Trophoblast cell (in vitro differentiated cells and primary cell): ENCODE measurements at regions not wholly inside any gene's neighbourhood (a gene's known extent, or its start where the extent isn't known, plus 50 kb on each side); places are given as distances from the start of the nearest gene placed in this dataset.

Experiments
- DNase-seq, 2 donors: peaks; one replicate each; pipeline ENCODE4 v3.0.0-alpha.2; 2016
- H2AFZ ChIP-seq: 2 replicates; pipeline ENCODE4 v1.6.1; 2013; ENCODE audit warnings: low read length, moderate library complexity, mild to moderate bottlenecking; ENCODE audit not compliant: insufficient read depth, poor library complexity
- H2AK5ac ChIP-seq: 2 replicates; pipeline ENCODE4 v1.6.1; 2013; ENCODE audit warnings: mild to moderate bottlenecking, low read length
- H2BK120ac ChIP-seq: 2 replicates; pipeline ENCODE4 v1.6.1; 2013; ENCODE audit warnings: low read length, mild to moderate bottlenecking, moderate library complexity; ENCODE audit not compliant: insufficient read depth, poor library complexity
- H2BK12ac ChIP-seq: 2 replicates; pipeline ENCODE4 v1.6.1; 2013; ENCODE audit warnings: mild to moderate bottlenecking, low read length, moderate library complexity
- H2BK5ac ChIP-seq: 2 replicates; pipeline ENCODE4 v1.6.1; 2013; ENCODE audit warnings: low read length, low read depth, moderate library complexity, mild to moderate bottlenecking; ENCODE audit not compliant: poor library complexity
- H3K14ac ChIP-seq: 2 replicates; pipeline ENCODE4 v1.6.1; 2013; ENCODE audit warnings: mild to moderate bottlenecking, low read length
- H3K18ac ChIP-seq: 2 replicates; pipeline ENCODE4 v1.6.1; 2013; ENCODE audit warnings: mild to moderate bottlenecking, low read length
- H3K23ac ChIP-seq: 2 replicates; pipeline ENCODE4 v1.6.1; 2013; ENCODE audit warnings: low read length
- H3K27ac ChIP-seq: 2 replicates; pipeline ENCODE4 v1.5.1; 2013; ENCODE audit warnings: low read depth, mild to moderate bottlenecking, inconsistent platforms, low read length, moderate library complexity
- H3K27me3 ChIP-seq: 2 replicates; pipeline ENCODE4 v1.6.1; 2013; ENCODE audit warnings: inconsistent platforms, mild to moderate bottlenecking, low read length, moderate library complexity; ENCODE audit not compliant: insufficient read depth
- H3K36me3 ChIP-seq, 2 experiments: 1 replicate in 1 of 2; 2 replicates in 1 of 2; pipeline ENCODE4 v1.6.1; 2013; ENCODE audit warnings: low read length in 2 of 2, mild to moderate bottlenecking in 2 of 2, moderate library complexity in 1 of 2; ENCODE audit not compliant: insufficient read depth in 2 of 2, control insufficient read depth in 1 of 2
- H3K4ac ChIP-seq: 2 replicates; pipeline ENCODE4 v1.6.1; 2013; ENCODE audit warnings: low read depth, mild to moderate bottlenecking, low read length, moderate library complexity
- H3K4me1 ChIP-seq, 2 experiments: 1 replicate in 1 of 2; 2 replicates in 1 of 2; pipeline ENCODE4 v1.6.1; 2013; ENCODE audit warnings: low read length in 2 of 2, mild to moderate bottlenecking in 2 of 2, moderate library complexity in 1 of 2; ENCODE audit not compliant: insufficient read depth in 2 of 2, control insufficient read depth in 1 of 2
- H3K4me2 ChIP-seq: 2 replicates; pipeline ENCODE4 v1.6.1; 2013; ENCODE audit warnings: inconsistent platforms, mild to moderate bottlenecking, low read length, moderate library complexity
- H3K4me3 ChIP-seq: 2 replicates; pipeline ENCODE4 v1.5.1; 2013; ENCODE audit warnings: mild to moderate bottlenecking, low read depth, low read length, inconsistent platforms
- H3K79me1 ChIP-seq: one replicate; pipeline ENCODE4 v1.6.1; 2013; ENCODE audit warnings: low read length
- H3K79me2 ChIP-seq: 2 replicates; pipeline ENCODE4 v1.6.1; 2013; ENCODE audit warnings: low read length, mild to moderate bottlenecking; ENCODE audit not compliant: control insufficient read depth, insufficient read depth, poor library complexity
- H3K9ac ChIP-seq: 2 replicates; pipeline ENCODE4 v1.6.1; 2013; ENCODE audit warnings: mild to moderate bottlenecking, low read length
- H3K9me3 ChIP-seq: 2 replicates; pipeline ENCODE4 v1.6.1; 2013; ENCODE audit warnings: low read depth, mild to moderate bottlenecking, control low read depth, inconsistent platforms, low read length; ENCODE audit not compliant: insufficient read depth
- H4K12ac ChIP-seq: 2 replicates; pipeline ENCODE4 v1.6.1; 2013; ENCODE audit warnings: low read depth, mild to moderate bottlenecking, low read length, moderate library complexity
- H4K8ac ChIP-seq: 2 replicates; pipeline ENCODE4 v1.6.1; 2013; ENCODE audit warnings: low read depth, mild to moderate bottlenecking, low read length, moderate library complexity
- H4K91ac ChIP-seq: one replicate; pipeline ENCODE4 v1.6.1; 2013; ENCODE audit warnings: low read depth, mild to moderate bottlenecking, low read length, moderate library complexity
- WGBS: extraction: QIAGEN DNeasy Blood & Tissue Kit; methylation state at CpG from one replicate; pipeline ENCODE4 v1.1.7; 2013; ENCODE audit warnings: missing lambda C conversion rate; ENCODE audit not compliant: insufficient read length, insufficient coverage; ENCODE audit errors: extremely low coverage; 5-methylcytosine and 5-hydroxymethylcytosine counted together

- Histone ChIP-seq H3K27ac (no peak overlapping the region), H2BK120ac (no peak overlapping the region), H3K18ac (no peak overlapping the region), H3K14ac (no peak overlapping the region), H4K91ac (no peak overlapping the region), H3K9me3 (no peaks in the 10 kb centered on the region), H3K4me1 (peaks cover 0 to 6% of the 10 kb centered on the region in 2 experiments), H2BK12ac (no peak overlapping the region), H3K79me1 (peaks cover 2% of the 10 kb centered on the region), H3K4me3 (no peak overlapping the region), H3K4ac (no peak overlapping the region), H3K27me3 (no peaks in the 10 kb centered on the region), H3K9ac (no peak overlapping the region), H3K4me2 (peak overlapping the region; percentile 32), H4K8ac (no peak overlapping the region), H3K23ac (no peak overlapping the region), H2BK5ac (no peak overlapping the region), H3K36me3 (no peaks in the 10 kb centered on the region), H3K79me2 (no peaks in the 10 kb centered on the region), H2AK5ac (no peak overlapping the region), H4K12ac (no peak overlapping the region), H2AFZ (no peak overlapping the region)
- WGBS, result no CpG with 5 or more reads among the region's 6 CpGs
- DNase-seq, result no peak
These were observed 492.5 kb upstream of the ADGRL2 start for GRCh38 chr1:81308191-81308590.

DNA sequence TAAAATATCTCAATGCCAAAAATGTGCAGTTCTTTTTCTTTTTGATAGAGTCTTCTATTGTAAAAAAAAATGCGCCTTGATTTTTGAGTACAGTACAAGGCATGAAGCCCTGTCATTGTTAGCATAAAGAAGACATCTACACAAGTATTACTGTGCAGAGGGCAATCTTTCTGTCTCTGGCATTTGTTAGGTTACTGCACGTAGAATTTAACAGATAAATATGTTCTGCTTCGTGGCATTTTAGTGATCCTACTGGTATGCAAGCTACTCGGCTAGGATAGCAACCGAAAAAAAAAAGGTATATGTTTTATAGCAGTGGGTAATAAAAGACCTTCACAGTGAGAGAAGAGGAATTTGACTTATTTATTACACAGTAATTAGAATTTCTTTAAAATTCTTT, 492.9 kb upstream of the ADGRL2 start:
- H3K23ac ChIP-seq, result no peak overlapping the region
- H3K79me1 ChIP-seq, result peaks cover 4% of the 10 kb centered on the region
- H2BK5ac ChIP-seq, result no peak overlapping the region
- H4K8ac ChIP-seq, result no peak overlapping the region
- no peak overlapping the region for H2BK12ac ChIP-seq
- no peak overlapping the region for H3K4me3 ChIP-seq
- H2BK120ac ChIP-seq, result no peak overlapping the region
- WGBS, result no CpG with 5 or more reads among the region's 5 CpGs
- H3K9ac ChIP-seq, result no peak overlapping the region
- H2AFZ ChIP-seq, result no peak overlapping the region
- H2AK5ac ChIP-seq, result no peak overlapping the region
- H3K27ac ChIP-seq, result no peak overlapping the region
- no peak overlapping the region for H3K4me2 ChIP-seq
- no peaks in the 10 kb centered on the region for H3K27me3 ChIP-seq
- H4K91ac ChIP-seq, result no peak overlapping the region
- no peaks in the 10 kb centered on the region for H3K79me2 ChIP-seq
- no peak overlapping the region for H3K4ac ChIP-seq
- DNase-seq, result no peak
- H3K18ac ChIP-seq, result no peak overlapping the region
- H3K14ac ChIP-seq, result no peak overlapping the region
- H3K4me1 ChIP-seq, result peaks cover 0 to 6% of the 10 kb centered on the region in 2 experiments
- no peaks in the 10 kb centered on the region for H3K36me3 ChIP-seq
- H4K12ac ChIP-seq, result no peak overlapping the region
- no peaks in the 10 kb centered on the region for H3K9me3 ChIP-seq

GRCh38 chr1:81305997-81306452, 494.7 kb upstream of the ADGRL2 start:
- Histone ChIP-seq H2AK5ac (no peak overlapping the region), H3K4me3 (peak overlapping the region; percentile 57), H4K12ac (no peak overlapping the region), H3K9me3 (no peaks in the 10 kb centered on the region), H3K4ac (no peak overlapping the region), H3K23ac (no peak overlapping the region), H3K27ac (peak overlapping the region; percentile 70), H4K91ac (no peak overlapping the region), H3K27me3 (no peaks in the 10 kb centered on the region), H4K8ac (no peak overlapping the region), H3K36me3 (no peaks in the 10 kb centered on the region), H3K79me2 (no peaks in the 10 kb centered on the region), H3K18ac (no peak overlapping the region), H3K9ac (peak overlapping the region; percentile 75), H3K4me2 (peak overlapping the region; percentile 86), H2BK12ac (peak overlapping the region; percentile 77), H3K14ac (no peak overlapping the region), H3K79me1 (peaks cover 4% of the 10 kb centered on the region), H3K4me1 (peaks cover 0 to 4% of the 10 kb centered on the region in 2 experiments), H2BK5ac (no peak overlapping the region), H2BK120ac (no peak overlapping the region), H2AFZ (no peak overlapping the region)
- no CpG with 5 or more reads among the region's 7 CpGs for WGBS
- DNase-seq, result peak in 1 of 2 donors; percentile 14

DNA sequence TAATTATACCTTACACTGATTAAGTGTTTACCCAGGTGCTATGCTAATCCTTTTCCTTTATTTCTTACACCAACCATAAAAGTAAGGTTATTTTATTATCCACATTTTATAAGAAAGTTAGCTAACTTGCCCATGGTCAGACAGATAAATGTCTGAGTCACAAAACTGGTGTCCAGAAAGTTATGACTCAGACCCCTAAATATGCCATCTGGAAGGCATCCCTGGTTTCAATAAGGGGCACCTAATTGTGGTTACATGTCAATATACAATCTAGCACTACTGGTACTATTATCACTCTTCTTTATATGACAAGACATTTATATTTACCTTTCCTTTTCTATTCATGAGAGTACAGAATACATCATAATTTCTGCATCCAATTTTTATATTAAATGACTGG, 496.5 kb upstream of the ADGRL2 start:
- Histone ChIP-seq H3K79me2 (no peaks in the 10 kb centered on the region), H2AFZ (no peak overlapping the region), H3K27ac (no peak overlapping the region), H4K91ac (no peak overlapping the region), H3K4me1 (peaks cover 0 to 4% of the 10 kb centered on the region in 2 experiments), H3K79me1 (peaks cover 4% of the 10 kb centered on the region), H4K12ac (no peak overlapping the region), H2BK5ac (no peak overlapping the region), H3K36me3 (no peaks in the 10 kb centered on the region), H3K18ac (no peak overlapping the region), H3K4ac (no peak overlapping the region), H2BK120ac (no peak overlapping the region), H3K27me3 (no peaks in the 10 kb centered on the region), H3K4me3 (no peak overlapping the region), H3K9ac (no peak overlapping the region), H3K14ac (no peak overlapping the region), H3K4me2 (no peak overlapping the region), H3K23ac (no peak overlapping the region), H3K9me3 (no peaks in the 10 kb centered on the region), H2AK5ac (no peak overlapping the region), H4K8ac (no peak overlapping the region), H2BK12ac (no peak overlapping the region)
- DNase-seq, result peak in 1 of 2 donors; percentile 5
